ENCODE measurements at regions not wholly inside any gene's neighbourhood (a gene's known extent, or its start where the extent isn't known, plus 50 kb on each side); places are given as distances from the start of the nearest gene placed in this dataset.

DNA sequence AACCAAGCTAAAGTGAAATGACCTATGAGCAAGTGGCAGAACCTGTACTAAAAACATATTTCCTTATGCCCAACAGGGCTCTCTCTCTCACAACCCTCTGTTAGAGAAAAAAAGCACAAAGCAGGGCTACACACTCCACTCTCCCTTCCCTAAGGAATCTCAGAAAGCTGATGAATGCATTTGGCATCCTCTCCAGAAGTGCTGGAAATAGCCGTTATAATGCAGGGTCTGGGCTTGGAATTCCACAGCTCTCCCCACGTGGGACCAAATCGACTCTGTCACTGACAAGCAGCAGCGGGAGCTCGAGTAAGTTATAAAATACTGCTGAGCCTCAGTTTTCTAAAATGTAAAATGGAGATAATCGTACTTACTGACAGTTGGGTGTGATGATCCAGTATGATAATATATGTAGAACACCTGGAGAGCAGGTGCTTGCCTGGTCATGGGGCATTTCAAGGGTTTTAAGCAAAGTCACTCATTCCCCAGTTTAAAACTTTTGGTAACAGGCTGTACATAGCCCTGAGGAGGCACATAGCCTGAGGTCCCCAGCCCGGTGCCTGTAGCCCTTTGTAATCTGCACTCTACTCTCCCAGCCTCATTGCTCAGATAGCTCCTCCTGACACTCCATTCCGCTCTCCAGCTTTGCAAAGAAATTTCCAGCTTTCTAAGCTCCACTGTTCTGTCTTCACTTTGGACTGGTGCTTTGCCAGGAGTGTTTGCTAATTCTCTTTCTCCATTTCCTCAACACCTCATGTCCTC lies 175.6 kb upstream of the DAB1 start:
- no peak overlapping the region for H3K4me3 ChIP-seq (replicated peaks in 1 of 2; ENCODE audit: low read depth in 1 of 2, low read length in 2 of 2)
- no peak overlapping the region for H2AFZ ChIP-seq (ENCODE audit: low read depth, low read length, poor library complexity, severe bottlenecking)
- H3K4me2 ChIP-seq (ENCODE audit: low read length), result no peak overlapping the region
- no peaks in the 10 kb centered on the region for H3K36me3 ChIP-seq (ENCODE audit: control insufficient read depth in 1 of 2, insufficient read depth in 2 of 2, low read length in 2 of 2)
- RAD21 ChIA-PET (ENCODE audit: low non-redundant PET in 1 of 2, low total read pairs in 2 of 2, uncharacterized antibody in 2 of 2, unreplicated experiment in 2 of 2), result no interaction called here
- CTCF ChIA-PET, result no interaction called here
- no peak overlapping the region for H3K27ac ChIP-seq (ENCODE audit: low read depth, low read length)
- no peak for DNase-seq (ENCODE audit: low read depth, low spot score)
- no peak for ATAC-seq
- no peak overlapping the region for H3K9ac ChIP-seq (ENCODE audit: low read length)
- POLR2A ChIA-PET, result no interaction called here
- no peaks in the 10 kb centered on the region for H3K9me2 ChIP-seq (ENCODE audit: insufficient read depth)
- no peaks in the 10 kb centered on the region for H3K79me2 ChIP-seq (ENCODE audit: insufficient read depth, low read length)
- no peaks in the 10 kb centered on the region for H4K20me1 ChIP-seq (ENCODE audit: insufficient read depth)
- H3K9me3 ChIP-seq (ENCODE audit: control insufficient read depth in 1 of 2, insufficient read depth in 1 of 2, low read depth in 1 of 2, low read length in 2 of 2), result no peaks in the 10 kb centered on the region; a peak in 1 of 4 replicates
- no TSS peak for BruUV-seq (replicated peaks)
- intact Hi-C loops (cut with micrococcal nuclease), result no loop called here
- H3K27me3 ChIP-seq (ENCODE audit: insufficient read depth, low read length), result no peaks in the 10 kb centered on the region
- TF ChIP-seq POLR2A (IDR thresholded peaks at IDR 0.05; ENCODE audit: borderline replicate concordance, extremely low read depth, insufficient read depth, insufficient read length) (no peak), CBX3 (IDR thresholded peaks at IDR 0.05; ENCODE audit: low read depth) (no peak), ZNF274 (IDR thresholded peaks at IDR 0.05; ENCODE audit: low read depth, low read length) (no peak), SRF (IDR thresholded peaks at IDR 0.05; ENCODE audit: low read depth) (no peak), YY1 (IDR thresholded peaks at IDR 0.05; ENCODE audit: extremely low read depth, insufficient replicate concordance, low read depth, low read length) (no peak), FOSL1 (IDR thresholded peaks at IDR 0.05; ENCODE audit: low read depth) (no peak), RAD21 (IDR thresholded peaks at IDR 0.05; ENCODE audit: low read depth) (no peak), EZH2phosphoT487 (IDR thresholded peaks at IDR 0.05; ENCODE audit: borderline replicate concordance) (no peak), JUND (IDR thresholded peaks at IDR 0.05) (no peak), SP1 (IDR thresholded peaks at IDR 0.05; ENCODE audit: low read depth) (no peak), TCF7L2 (IDR thresholded peaks at IDR 0.05; ENCODE audit: borderline replicate concordance, extremely low read depth, insufficient read depth, insufficient read length) (no peak), POLR2AphosphoS5 (IDR thresholded peaks at IDR 0.05; ENCODE audit: low read depth, low read length) (no peak), ELF1 (IDR thresholded peaks at IDR 0.05; ENCODE audit: borderline replicate concordance, low read depth) (no peak), EZH2 (IDR thresholded peaks at IDR 0.05) (no peak)
- TF ChIP-seq, protein P1, sequence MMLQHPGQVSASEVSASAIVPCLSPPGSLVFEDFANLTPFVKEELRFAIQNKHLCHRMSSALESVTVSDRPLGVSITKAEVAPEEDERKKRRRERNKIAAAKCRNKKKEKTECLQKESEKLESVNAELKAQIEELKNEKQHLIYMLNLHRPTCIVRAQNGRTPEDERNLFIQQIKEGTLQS (IDR thresholded peaks at IDR 0.05), result no peak
- TF ChIP-seq, protein P2, sequence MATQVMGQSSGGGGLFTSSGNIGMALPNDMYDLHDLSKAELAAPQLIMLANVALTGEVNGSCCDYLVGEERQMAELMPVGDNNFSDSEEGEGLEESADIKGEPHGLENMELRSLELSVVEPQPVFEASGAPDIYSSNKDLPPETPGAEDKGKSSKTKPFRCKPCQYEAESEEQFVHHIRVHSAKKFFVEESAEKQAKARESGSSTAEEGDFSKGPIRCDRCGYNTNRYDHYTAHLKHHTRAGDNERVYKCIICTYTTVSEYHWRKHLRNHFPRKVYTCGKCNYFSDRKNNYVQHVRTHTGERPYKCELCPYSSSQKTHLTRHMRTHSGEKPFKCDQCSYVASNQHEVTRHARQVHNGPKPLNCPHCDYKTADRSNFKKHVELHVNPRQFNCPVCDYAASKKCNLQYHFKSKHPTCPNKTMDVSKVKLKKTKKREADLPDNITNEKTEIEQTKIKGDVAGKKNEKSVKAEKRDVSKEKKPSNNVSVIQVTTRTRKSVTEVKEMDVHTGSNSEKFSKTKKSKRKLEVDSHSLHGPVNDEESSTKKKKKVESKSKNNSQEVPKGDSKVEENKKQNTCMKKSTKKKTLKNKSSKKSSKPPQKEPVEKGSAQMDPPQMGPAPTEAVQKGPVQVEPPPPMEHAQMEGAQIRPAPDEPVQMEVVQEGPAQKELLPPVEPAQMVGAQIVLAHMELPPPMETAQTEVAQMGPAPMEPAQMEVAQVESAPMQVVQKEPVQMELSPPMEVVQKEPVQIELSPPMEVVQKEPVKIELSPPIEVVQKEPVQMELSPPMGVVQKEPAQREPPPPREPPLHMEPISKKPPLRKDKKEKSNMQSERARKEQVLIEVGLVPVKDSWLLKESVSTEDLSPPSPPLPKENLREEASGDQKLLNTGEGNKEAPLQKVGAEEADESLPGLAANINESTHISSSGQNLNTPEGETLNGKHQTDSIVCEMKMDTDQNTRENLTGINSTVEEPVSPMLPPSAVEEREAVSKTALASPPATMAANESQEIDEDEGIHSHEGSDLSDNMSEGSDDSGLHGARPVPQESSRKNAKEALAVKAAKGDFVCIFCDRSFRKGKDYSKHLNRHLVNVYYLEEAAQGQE (IDR thresholded peaks at IDR 0.05; ENCODE audit: low read depth), result no peak
- TF ChIP-seq, protein P3, sequence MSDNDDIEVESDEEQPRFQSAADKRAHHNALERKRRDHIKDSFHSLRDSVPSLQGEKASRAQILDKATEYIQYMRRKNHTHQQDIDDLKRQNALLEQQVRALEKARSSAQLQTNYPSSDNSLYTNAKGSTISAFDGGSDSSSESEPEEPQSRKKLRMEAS (IDR thresholded peaks at IDR 0.05), result no peak
- no peaks in the 10 kb centered on the region for H3K4me1 ChIP-seq (ENCODE audit: control insufficient read depth in 1 of 2, insufficient read depth in 2 of 2, low read length in 2 of 2)
